HPDE6-E6E7 (cell line): ENCODE measurements at regions not wholly inside any gene's neighbourhood (a gene's known extent, or its start where the extent isn't known, plus 50 kb on each side); places are given as distances from the start of the nearest gene placed in this dataset.
A peak's percentile ranks its signal among the peaks of the same experiment; 100 is the strongest.

Experiments
- DNase-seq: peaks from one replicate; pipeline ENCODE4 v3.0.0; 2011; ENCODE audit warnings: missing footprints; ENCODE audit errors: extremely low spot score

GRCh38 chr13:106138620-106139019 is 396.8 kb downstream of the EFNB2 start:
- no peak for DNase-seq

- DNase-seq, result no peak
These were observed 402.4 kb downstream of the EFNB2 start for GRCh38 chr13:106133025-106133424.

DNA sequence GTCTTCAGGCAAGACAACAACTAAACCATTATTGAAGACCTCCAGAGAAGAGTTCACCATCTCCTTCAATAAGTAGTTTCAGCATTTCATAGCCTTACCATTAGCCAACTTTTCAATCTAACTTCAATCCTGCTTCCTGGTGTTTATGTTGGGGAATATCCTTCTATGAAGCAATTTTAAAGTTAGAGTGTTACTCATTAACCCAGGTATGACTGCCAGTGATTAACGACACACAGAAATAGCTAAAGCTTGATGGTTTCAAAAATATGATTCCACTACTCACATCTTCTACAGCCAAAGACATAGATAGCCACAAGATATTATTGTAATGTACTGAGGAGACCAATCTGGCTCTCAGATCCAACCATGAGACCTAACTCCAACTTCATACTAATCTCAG is 403.2 kb downstream of the EFNB2 start:
- DNase-seq, result no peak

DNA sequence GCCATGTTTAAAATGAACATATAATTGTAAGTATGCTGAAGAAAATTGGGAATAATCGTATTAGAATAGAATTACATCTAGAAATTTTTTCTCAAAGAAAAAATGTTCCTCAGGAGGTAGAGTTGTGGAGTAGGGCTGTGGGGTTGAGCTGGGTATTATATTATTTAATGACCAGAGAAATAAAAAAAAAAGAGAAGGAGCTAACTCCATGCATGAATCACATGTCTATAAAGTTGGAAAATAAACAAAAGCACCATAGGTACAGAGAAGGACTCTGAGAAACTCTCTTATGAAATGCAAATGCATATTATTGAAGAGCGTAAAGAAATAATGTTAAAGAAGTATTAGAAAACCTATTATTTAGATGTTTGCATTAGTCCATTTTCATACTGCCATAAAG is 405.5 kb downstream of the EFNB2 start:
- DNase-seq, result no peak

- DNase-seq, result no peak
These were observed 406.2 kb downstream of the EFNB2 start for GRCh38 chr13:106129273-106129672.

- no peak for DNase-seq
These were observed 413.2 kb downstream of the EFNB2 start for GRCh38 chr13:106122234-106122633.

- no peak for DNase-seq
These were observed 414.2 kb downstream of the EFNB2 start for GRCh38 chr13:106121173-106121754.

DNA sequence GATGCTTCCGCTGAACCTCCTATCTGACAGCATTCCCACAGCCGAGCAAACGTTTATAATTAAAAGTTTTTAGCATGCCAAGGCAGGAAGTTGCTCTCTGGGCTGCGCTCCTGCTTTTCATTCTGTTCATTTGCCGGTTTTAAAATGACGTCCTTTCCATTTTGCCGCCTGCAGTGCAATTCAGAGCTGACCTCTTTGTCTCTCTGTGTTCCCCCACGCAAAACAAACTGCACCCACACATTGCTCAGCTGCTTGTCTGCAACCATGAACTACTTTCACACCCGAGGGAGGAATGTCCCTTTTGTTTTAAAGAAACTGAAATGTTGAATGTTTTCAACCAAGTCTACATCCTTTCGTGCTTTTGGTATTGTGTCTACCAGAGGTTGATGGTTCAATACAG is 416.5 kb downstream of the EFNB2 start:
- DNase-seq, result no peak

- DNase-seq, result no peak
These were observed 417.4 kb downstream of the EFNB2 start for GRCh38 chr13:106118050-106118449.

DNA sequence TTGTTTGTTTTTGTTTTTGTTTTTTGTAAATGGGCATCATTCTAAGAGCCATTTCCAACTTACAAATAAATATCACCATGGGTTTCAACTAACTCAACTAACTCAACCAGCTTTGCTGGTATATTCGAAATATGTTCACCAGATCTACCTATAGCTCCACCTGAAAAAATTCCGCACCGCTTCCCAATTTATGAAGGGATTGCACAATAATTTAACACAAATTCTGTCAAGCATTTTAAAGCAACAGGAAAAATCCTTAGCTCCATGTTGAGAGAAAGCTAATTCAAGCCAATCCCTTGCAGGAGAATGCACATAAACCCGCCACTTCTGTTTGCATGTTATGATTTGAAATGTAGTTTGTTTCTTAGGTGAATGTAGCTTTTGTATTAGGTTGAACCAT is 417.8 kb downstream of the EFNB2 start:
- DNase-seq, result no peak

DNA sequence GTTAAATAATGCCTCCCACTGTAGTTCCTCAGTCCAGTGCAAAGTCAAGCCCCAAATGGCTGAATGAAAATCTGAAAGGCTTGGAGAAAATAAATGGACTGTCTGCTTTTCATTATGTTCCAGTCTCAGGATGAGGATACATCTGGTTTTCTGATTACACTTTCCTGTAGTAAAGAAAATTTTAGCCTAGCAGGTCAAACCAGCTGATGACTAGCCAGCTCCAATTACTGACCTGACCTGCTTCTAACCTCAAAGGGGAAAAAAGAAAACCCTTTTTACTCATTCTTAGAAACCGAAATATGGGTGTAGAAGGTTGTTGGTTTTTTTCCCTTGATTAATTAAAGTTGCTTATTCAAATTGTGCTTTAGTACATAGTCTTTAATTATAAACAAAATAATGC is 418.4 kb downstream of the EFNB2 start:
- peak; percentile 45 for DNase-seq

DNA sequence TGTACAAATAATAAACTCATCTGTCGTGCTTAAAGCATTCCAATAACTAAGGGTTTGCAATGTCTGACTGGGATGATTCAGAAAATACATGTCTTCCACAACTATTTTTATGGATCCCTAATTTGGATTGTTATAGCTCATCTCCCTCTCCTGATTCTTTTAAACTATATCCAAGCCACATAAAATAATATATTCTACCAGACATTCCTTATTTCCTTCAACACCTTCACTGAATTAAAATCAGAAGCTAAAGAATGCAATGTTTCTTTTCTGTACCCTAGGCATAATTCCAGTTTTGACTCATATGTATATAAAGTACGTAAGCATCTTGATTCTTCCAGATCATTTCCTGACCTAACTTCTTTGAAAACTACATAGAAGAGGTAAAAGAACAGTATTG is 420.4 kb downstream of the EFNB2 start:
- no peak for DNase-seq

- no peak for DNase-seq
These were observed 421.7 kb downstream of the EFNB2 start for GRCh38 chr13:106113796-106114195.

GRCh38 chr13:106112191-106112590 is 423.3 kb downstream of the EFNB2 start:
- no peak for DNase-seq

DNA sequence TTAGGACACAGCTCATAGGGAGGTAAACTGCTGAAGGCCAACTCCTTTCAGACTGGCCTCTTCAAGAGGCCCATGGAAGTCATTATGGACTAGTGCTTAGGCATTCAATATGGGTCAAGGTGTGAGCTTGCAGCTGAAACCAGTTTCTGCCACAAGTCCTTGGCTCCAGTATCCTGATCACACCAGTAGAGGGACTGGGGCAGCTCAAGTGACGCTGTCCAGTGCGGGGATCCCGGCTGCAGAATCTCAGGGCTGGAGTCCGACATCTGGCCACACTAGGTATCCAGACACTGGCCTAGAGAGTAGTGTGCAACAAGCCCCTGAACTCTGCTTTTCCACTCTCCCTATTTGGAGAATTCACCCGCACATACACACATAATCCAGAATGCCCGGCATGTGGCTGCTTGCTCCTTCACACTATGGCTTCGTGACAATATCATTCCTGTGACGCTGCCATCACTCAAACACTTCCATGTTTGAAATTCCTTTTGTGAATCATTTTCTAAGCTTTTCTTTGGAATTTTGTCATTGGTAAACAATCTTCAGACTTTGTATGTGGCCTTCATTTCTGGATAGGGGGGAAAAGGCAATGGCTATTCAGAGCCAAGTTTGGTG is 425.1 kb downstream of the EFNB2 start:
- DNase-seq, result no peak

GRCh38 chr13:106109391-106109791 is 426.1 kb downstream of the EFNB2 start:
- no peak for DNase-seq

DNA sequence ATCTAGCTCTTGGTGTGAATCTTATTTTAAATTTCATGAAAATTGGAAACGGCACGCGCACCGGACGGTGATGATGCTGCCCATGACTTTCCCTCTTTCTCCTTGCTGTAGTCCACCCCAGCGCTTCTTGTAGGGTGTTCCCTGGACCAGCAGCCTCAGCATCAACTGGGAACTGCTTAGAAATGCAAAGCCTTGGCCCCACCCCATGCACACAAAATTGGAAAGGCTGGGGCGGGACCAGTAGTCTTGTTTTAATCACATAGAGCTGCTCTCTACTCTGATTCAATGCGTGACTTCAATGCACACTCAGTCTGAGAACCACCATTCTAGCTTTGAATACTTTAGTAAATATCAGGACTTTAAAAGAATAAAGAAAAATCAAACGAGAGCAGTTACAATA is 427.1 kb downstream of the EFNB2 start:
- no peak for DNase-seq

GRCh38 chr13:106107061-106107460 is 428.4 kb downstream of the EFNB2 start:
- no peak for DNase-seq

DNA sequence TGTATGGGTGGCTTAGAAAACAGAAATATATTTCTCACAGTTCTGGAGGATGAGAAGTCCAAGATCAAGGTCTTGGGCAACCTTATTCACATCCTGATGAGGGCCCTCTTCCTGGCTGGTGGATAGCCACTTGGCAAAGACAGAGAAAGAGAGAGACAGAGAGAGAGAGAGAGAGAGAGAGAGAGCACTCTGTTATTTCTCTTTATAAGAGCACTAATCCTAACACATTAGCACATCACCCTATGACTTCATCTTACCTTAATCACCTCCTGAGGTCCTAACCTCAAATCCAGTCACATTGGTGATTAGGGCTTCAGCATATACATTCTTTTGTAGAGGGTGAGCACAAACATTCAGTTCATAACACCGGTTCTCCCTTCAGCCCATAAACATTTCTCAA is 430.3 kb downstream of the EFNB2 start:
- no peak for DNase-seq

DNA sequence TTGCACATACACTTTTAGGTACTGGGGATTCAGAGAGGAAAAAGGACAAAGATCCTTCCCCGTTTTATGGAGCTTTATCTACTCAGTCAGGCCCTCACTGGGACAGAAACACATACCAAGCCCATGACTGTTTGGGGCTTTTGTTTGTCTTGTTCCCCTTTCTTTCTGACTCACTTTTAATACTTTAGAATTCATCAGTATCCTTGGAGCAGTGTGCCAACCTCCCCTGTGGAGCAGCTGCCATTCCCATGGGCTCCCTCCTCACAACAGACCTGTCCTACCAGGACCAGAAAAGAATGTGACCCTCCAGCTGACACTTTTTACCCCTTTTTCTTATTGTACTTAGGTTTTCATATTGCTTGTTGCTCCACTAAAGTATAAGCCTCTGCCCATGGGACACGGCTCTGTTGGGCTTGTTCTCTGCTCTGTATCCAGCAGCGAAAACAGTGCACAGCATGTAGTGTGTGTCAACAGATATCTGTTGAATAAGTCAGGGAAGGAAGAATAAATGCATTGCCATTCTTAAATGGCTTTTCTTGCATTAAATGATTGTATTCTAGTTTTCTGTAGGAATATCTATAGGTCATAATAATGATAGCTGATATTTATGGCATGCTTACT is 431.1 kb downstream of the EFNB2 start:
- peak; percentile 41 for DNase-seq

GRCh38 chr13:106103779-106104178 is 431.7 kb downstream of the EFNB2 start:
- DNase-seq, result no peak

GRCh38 chr13:106102786-106103185 is 432.7 kb downstream of the EFNB2 start:
- no peak for DNase-seq

GRCh38 chr13:106101201-106101600 is 434.3 kb downstream of the EFNB2 start:
- DNase-seq, result no peak
